AG20443 (cell line): ENCODE measurements at regions not wholly inside any gene's neighbourhood (a gene's known extent, or its start where the extent isn't known, plus 50 kb on each side); places are given as distances from the start of the nearest gene placed in this dataset.
"Not testable (repeated sequence)": the region's sequence is repeated elsewhere in the genome, so short reads cannot be mapped to it uniquely, and the experiment has no call there.

Source experiments
- DNase-seq: peaks from one replicate; pipeline ENCODE4 v3.0.0; 2012; ENCODE audit warnings: low spot score, mixed read lengths

DNA sequence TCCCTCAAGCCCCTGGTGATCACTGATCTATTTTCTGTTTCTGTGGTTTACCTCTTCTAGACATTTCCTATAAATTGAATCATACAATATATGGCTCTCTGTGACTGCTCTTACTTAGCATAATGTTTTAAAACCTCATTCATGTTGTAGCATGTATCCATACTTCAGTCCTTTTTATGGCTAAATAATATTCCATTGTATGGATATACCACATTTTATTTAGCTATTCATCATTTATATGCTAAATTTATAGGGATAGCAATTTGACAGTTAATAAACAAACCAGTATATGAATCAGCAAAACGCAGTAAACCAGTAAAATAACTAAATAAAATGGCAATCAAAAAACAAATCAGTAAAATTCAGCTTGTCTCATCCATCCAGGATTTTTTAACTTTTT, 286.1 kb upstream of the HNRNPA3 start:
- DNase-seq = no peak

DNA sequence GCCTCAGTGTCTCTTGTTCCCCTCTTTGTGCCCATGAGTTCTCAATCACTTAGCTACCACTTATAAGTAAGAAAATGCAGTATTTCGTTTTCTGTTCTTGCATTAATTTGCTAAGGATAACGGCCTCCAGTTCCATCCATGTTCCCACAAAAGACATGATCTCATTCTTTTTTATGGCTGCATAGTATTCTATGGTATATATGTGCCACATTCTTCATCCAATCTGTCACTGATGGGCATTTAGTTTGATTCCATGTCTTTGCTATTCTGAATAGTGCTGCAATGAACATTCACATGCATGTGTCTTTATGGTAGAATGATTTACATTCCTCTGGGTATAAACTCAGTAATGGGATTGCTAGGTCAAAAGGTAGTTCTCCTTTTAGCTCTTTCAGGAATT, 283.2 kb upstream of the HNRNPA3 start:
- DNase-seq = not testable (repeated sequence)

DNA sequence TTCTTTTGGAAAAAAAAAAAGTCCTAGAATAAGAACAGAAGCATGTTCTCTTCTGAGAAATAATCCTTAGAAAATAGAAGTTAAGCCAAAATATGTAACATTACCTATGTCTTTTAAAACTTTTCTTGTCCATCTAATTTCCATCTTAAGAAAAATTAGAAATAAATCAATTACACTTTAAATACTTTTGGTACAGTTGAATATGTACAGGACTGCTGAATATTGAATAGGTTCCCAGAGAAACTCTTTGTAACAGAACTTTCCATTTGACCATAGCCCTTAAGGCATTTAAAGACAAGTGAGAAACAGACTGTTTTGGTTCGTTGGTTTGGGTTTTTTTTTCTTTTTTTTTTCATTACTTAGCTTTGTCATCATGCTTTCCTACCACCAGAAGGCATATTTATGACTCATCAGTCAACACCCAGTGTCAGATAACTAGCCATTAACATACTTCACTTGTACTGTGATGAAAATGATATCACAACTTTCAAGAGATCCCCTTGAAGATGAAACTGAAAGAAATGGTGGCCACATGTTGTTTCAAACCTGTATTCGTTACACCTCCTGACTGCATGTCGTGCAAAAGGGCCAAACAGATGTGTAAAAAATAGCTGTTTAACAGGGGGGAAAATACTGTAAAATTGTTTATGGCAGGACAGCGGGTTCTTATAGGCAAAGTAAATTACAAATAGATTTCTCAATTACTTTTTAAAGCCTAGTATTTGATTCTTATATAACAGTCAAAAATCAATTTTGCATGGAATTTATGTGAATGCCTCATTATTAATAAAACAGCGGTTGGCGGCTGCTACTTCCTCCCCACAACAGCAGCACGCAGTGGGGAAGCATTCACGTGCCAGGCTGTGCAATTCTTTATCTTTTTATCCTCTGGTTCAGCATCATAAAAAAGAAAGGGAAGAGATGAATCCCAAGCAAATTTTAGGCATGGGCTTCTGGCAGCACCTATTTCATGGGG, 280.7 kb upstream of the HNRNPA3 start:
- DNase-seq = peak; percentile 22

DNA sequence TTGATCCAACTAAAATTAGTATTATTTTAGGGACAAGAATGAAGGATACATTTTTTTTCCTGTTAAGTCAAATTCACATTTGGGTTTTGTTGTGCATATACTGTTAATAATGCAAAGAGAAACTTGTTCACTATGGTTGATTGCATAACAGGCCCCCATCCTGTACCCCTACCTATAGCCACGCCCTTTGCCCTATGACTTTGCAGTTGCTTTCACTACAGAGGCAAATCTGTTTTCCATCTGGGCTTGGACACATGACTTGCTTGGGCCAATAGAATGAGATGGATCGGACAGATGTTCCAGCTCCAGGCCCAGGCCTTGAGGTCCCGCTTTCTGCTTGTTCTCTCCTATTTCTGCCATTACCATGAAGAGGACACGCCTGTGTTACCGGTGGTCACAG, 278.5 kb upstream of the HNRNPA3 start:
- no peak for DNase-seq

DNA sequence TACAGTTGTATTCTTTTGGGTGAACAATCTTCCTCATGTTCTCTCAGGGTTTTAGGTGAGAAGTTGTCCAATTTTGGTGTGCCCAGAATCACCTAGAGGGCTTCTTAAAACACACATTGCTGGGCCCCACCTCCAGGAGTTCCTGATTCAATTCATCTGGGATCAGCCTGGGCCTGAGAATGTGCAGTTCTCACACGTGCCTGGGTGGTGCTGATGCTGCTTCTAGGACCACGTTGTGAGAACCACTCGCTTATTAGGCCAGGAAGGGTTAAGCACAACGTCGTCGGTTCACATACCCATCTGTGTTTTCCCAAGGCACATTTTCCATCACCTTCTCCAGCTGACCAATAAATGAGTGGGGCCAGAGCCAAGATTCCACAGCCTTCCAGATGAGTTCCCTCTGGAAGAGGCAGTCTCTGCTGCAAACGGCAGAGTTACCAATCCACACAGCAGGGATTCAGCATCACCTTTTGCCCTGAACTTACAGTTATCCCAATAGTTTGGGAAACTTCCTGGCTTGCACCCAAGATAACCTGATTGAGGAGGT, 277.7 kb upstream of the HNRNPA3 start:
- DNase-seq = peak; percentile 19

DNA sequence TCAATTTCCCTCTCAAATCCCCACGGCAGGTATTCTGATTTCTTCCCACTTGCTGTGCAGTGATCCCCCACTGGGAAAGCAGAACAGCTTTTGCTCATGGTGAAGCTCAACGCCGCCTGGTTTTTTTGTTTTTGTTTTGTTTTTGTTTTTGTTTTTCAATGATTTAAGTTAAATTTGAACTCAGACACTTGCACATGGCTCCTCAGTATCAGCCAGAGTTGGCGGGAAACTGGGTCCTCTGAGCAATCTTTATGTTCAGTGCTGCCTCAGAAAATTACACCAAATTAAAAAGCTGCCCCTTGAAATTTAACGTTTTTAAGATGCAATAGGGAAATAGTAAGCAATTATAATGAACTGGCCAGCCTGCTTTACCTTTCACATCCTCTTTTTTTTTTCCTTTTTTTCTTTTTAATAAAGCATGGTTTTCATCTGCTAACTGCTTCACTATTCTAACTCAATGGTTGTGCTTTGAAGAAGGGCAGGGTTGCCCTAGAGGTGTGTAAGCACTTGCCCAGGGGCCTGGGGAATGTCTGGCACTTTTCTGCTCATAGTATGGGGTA, 277.0 kb upstream of the HNRNPA3 start:
- DNase-seq = no peak

DNA sequence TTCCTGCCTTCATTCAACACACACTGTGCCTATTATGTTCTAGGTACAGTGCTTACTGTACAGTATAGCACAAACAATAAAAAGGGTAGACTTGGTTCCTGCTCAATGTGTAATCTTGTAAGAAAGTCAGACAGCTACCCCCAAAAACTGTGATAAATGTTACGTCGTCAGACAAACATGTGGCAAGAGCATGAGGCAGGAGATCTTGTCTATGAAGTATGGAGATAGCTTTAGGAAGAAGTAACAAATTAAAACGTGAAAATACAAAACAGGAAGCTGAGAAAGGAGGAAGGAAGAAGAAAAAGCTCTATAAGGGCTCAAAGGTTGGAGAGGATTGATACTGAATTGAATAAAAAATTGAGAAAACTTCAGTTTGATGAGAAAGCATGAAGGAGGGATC, 276.2 kb upstream of the HNRNPA3 start:
- DNase-seq = no peak

DNA sequence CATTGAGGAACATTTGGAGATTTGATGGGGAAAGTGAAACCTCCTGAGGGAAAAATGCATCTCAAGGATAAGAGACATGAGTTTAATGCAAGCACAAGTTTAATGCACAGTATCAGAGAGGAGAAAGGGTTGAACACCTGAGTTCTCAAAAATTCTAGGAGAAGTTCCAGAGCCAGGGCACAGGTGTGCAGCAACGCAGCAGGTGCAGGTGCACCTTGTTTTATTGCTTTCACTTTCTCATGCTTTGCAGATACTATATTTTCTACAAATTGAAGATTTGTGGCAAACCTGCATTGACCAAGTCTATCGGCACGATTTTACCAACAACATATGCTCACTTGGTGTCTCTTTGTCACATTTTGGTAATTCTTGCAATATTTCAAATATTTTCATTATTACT, 267.6 kb upstream of the HNRNPA3 start:
- DNase-seq = no peak

DNA sequence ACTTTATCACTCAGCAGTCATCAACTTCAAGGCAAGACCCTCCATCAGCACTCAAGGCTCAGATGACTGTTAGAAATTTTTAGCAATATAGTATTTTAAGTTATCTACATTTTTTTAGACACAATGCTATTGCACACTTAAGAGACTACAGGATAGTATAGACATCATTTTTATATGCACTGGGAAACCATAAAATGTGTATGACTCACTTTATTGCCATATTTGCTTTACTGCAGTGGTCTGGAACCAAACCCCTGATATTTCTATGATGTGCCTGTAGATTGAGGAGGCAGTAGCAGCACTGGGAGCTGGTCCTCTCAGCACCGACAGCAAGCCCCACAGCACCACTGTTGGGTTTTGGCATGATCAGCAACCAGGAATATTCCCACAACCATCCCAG, 264.8 kb upstream of the HNRNPA3 start:
- no peak for DNase-seq

DNA sequence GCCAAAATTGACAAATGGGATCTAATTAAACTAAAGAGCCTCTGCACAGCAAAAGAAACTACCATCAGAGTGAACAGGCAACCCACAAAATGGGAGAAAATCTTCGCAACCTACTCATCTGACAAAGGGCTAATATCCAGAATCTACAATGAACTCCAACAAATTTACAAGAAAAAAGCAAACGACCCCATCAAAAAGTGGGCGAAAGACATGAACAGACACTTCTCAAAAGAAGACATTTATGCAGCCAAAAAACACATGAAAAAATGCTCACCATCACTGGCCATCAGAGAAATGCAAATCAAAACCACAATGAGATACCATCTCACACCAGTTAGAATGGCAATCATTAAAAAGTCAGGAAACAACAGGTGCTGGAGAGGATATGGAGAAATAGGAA, 261.4 kb upstream of the HNRNPA3 start:
- DNase-seq = not testable (repeated sequence)

DNA sequence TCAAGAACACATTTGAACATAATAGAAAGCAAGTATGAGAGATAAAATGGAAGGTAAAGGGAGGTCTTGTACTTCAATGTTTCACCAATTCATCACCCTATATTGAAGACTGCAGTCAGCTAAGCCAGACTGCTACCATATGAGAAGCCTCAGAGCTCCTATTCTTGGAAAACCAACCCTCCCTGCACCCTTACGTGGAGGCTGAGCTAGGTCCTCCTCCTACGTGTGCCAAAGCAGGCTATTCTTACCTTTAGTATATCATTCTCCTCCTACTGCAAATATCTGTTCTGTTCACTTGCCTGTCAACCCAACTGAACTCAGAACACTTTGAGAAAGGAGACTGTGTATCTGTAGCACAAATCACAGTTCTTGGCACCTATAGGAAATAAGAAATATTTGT, 255.8 kb upstream of the HNRNPA3 start:
- DNase-seq = no peak

DNA sequence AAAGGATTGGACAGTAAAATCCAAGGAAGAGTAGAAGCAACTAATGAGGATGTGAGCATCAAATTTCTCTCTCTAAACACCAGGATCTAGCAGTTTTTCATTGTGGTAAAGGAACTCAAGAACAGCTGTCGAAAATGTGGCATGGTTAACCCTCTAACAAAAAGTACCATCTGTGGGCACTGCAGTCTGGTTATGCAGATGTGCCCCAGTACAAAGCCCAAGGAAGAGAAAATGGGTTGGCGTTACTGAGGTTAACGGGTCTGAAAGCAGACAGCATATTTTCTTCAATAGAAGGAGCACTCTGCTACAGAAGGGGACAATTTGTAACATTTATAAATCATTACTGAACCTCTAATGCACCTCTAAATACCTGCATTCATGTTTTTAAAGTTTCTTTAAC, 253.0 kb upstream of the HNRNPA3 start:
- DNase-seq = no peak

DNA sequence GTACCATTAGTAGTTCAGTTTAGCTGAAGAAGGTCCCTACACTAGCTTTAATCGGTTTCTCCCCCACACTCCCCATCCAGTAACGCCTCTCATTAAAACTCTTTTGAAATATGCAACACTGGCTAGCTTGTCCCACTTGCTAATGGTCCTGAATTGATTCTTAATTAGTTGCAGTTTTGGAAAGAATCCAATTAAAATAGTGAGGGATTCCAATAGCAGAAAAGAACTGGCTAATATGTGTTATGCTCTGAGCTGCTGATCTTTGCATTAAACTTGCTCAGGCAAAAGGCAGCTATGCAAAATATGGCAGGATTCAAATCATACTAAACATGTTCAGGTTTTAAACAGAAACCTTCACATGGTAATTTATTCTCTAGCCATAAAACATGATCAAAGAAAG, 252.5 kb upstream of the HNRNPA3 start:
- DNase-seq = no peak

DNA sequence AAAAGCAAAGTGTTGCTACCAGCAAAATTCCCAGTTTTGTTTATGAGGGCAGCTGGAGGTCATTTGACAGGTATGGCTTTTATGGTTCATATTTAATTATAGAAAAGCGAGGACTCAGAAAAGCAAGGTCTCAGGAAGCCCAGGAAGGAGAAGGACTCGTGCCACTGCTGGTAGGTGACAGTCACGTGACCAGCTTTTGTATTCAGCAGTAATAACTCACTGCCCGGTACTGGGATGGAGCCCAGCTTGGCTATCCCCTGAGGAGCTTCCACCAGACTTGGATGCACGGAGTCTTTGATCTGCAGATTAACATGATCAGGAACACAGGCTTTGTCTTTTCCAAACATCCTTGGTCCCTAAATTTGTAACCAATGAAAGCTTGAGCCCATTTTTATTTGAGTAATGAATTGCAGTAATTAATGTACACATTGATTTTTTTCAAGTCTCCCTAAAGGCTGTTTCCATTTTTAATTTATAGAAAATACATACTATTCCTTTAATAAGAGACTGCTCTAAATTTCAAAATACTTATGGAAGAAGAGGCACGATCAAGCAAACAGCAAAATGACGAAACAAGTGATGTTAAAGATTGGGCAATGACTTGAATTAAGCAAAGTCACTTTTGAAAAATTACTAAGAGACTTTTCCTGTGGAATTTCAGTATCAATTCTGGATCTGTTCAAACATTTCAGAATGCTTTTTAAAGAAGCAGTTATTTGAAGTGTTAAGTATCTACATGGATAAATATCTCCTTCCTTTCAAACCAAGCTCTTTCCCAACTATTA, 251.7 kb upstream of the HNRNPA3 start:
- DNase-seq = no peak

DNA sequence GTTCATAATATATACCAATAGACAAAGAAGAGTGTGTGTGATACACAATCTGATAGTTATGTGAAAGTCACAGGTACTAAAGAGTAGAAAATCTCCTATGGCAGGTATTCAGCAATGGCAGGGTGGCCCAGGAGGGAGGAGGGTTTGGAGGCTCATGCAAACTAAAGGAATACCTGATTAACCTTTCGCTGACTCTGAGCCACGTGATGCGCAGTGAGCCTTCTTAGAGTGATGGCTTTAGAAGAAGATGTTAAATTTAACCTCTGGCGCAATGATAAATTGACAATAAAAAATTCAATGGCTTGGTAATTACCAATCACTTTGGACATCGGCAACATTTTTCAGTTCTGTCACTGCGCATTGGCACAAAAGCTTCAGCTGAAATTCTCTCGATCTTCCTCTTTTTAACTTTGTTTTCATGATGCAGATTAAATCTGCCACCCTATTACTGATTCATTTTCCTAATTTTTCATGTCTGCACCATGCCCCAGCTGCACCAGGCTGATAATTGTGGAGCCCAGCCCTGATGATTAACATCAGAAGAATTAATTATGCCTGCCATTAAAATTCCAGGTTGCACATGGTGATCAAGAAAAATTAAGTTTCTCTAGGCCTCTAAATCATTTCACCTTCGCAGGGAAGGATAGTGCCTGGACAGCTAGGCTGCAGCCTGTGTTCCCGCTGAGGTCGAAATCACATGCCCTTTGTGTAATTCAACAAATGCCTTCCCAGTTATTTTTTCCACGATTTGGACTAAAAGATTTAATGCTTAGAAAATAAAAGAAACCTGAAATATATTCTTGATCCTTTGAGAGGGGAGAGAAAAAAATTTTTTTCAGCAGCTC, 250.6 kb upstream of the HNRNPA3 start:
- DNase-seq = no peak

DNA sequence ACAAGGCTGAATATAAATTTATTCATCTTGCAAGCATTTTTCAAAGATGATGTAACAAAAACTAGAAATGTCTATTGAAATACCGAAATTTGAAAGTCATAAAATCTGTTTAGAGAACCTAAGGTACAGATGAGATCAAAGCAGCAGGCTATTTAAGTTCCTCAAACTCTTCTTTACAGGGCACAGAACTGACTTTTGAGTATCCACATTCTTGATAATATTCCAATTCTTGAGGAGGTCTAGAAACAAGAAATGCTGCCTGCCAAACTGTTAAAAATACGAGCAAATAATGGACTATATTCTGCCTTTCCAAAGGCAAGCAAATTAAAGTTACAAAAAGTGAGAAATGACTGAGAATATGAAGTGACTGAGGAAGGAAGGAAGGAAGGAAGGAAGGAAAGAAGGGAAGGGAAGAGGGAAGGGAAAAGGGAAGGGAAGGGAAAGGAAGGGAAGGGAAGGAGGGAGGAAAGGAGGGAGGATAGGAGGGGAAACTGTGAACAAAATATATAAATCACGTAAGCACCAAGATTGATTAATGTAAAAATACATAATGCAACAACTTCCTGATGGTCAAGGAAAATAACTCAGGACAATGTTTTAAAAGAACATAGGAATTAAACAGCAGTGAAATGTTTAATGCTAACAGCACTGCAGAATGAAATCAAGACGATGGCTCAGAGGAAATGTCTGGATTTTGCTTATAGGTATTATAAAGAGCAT, 248.9 kb upstream of the HNRNPA3 start:
- DNase-seq = no peak

DNA sequence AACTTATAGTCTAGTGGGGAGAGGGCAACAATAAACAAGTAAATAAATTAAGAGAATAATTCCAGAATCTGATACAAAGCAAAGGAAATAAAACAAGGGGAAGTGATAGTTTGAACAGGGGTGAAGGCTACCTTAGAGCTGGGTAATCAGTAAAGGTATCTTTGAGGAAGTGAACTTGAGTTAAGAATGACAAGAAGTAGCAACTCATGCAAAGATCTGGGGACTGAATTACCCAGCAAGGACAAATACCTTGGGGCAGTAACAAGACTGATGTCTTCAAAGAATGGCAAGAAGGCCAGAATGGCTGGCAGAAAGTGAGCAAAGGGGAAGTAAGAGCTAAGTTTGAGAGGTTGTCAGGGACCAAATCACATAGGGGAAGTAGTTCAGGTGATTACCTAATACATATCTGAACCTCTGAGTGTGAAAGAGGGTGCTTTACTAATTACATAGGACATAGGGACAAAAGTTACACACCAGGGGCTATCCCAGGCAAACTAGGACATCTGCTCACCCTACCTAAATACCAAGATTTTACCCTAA, 244.6 kb upstream of the HNRNPA3 start:
- DNase-seq = no peak

DNA sequence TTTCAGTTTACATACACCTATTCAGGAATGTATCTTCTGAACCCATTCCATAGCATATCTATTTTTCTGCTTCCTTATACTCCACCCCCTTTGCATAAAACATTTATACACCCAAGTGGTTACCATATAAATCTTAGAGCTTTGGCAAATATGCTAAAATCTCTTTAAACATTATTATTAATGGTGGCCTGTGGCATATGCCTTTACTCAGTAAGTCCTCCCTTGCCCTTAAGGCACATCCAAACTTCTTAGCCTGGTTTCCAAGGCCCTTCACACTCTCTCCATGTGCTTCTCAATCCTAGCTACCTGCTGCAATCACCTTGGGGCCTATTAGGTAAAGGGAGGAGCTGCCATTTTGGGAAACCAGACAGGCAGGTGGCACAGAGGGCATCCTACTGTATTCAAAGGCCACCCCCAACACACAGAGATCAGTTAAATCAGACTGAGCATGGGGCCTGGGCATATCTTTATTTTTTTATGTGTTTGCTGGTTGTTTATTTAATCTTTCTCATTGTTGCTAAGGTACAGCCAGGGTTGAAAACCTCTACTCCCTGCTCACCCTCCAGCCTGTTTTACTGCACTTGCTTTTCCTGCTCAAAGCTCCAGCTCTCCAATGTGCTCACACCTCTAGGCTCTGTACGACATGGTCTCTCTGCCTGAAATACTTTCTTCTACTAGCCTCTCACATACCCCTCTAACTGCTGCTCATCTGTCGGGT, 242.8 kb upstream of the HNRNPA3 start:
- no peak for DNase-seq

DNA sequence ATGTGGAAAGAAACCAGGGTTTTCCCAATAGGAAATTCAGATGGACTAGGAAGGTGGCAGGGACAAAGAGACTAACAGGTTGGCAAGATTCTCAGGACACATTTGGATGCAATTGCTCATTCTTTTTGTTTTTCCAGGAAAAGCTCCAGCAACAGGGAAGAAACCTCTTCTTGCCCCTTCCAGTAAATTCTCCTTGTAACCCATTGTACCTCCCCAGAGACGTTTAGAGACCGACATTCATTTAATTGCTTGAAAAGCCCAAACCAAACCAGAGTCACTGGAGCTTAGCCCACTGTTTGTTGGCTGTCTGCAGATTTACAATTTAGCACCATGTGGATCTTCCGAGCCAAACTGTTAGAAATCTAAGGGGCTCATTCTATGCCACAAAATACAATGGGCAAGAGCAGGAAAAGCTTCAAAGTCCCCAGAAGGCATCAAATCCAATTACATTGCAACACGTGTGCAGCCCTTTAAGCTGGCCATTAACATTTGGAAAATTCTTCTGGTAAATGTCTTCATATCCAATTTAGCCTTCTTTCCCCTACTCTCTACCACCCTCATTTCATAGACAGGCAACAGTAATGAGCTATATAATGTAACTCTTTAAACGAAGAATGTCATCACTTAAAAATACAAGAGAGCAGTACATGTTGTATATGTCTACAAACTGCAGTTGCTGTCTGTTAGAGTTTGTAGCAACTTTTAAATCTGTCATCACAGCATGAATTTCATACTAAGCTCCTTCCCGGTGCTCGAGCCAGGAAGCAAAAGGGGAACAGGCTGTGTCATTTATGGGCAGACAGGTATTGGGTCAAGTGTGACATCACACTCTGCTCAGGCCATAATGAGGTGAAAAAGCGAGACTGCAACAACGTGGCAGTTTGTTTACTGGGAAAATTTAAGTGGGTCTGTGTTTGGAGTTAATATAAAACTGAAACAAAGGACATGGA, 235.6 kb upstream of the HNRNPA3 start:
- no peak for DNase-seq
